A549 (cell line): ENCODE measurements at regions not wholly inside any gene's neighbourhood (a gene's known extent, or its start where the extent isn't known, plus 50 kb on each side); places are given as distances from the start of the nearest gene placed in this dataset.

ENCODE experiments used
- ATAC-seq, 2 experiments: fragments of 200-7000 bp in 1 of 2; fragments of >200 bp in 1 of 2; cut with Nextera tagmentation in 1 of 2; cut with Tn5 transposase in 1 of 2; 3 replicates each; pipeline versions ENCODE4 v1.8.0 to v1.9.1; 2018 to 2020; ENCODE audit warnings: mild to moderate bottlenecking in 1 of 2, moderate library complexity in 1 of 2
- CTCF ChIA-PET: fragments of 300-600 bp; sonication (Branson Sonifier 250); formaldehyde crosslinking; extraction: SDS; loops from one replicate; lab custom pipeline; 2021; ENCODE audit warnings: antibody characterized with exemption, inconsistent platforms; lab: Yijun Ruan, JAX
- POLR2A ChIA-PET: fragments of 350-600 bp; formaldehyde crosslinking; extraction: SDS; loops from one replicate; lab custom pipeline; 2021; ENCODE audit warnings: antibody characterized with exemption, inconsistent platforms; lab: Yijun Ruan, JAX
- DNase-seq, 2 experiments: peaks; one replicate each; pipeline versions ENCODE4 v3.0.0 to v3.0.0-alpha.2; 2011 to 2016; ENCODE audit warnings: low read depth in 1 of 2, low spot score in 1 of 2
- FAIRE-seq: peaks from 2 replicates; lab custom pipeline; 2011; peaks lifted over from hg19 to GRCh38; lab: Jason Lieb, UNC
- H3K27ac ChIP-seq, 2 experiments: fragments of >200 bp; sonication (Bioruptor Twin); formaldehyde crosslinking; 3 replicates each; pipeline ENCODE4 v1.5.1; 2016 to 2017
- H3K4me1 ChIP-seq: fragments of >200 bp; sonication (Bioruptor Twin); formaldehyde crosslinking; 3 replicates; pipeline ENCODE4 v1.6.1; 2016
- H3K4me2 ChIP-seq: fragments of >200 bp; sonication (Bioruptor Twin); formaldehyde crosslinking; 3 replicates; pipeline ENCODE4 v1.6.1; 2016
- H3K4me3 ChIP-seq: fragments of >200 bp; sonication (Bioruptor Twin); formaldehyde crosslinking; 3 replicates; pipeline ENCODE4 v1.5.1; 2016
- H3K9me3 ChIP-seq: fragments of >200 bp; sonication (Bioruptor Twin); formaldehyde crosslinking; 3 replicates; pipeline ENCODE4 v1.6.1; 2016
- CHD2 ChIP-seq: fragments of 150-350 bp; IDR thresholded peaks from 2 replicates; pipeline ENCODE4 v1.6.1; 2014; ENCODE audit warnings: low read length; ENCODE audit not compliant: partially characterized antibody
- CHD4 ChIP-seq: fragments of 200-600 bp; sonication (generic); IDR thresholded peaks from 2 replicates; pipeline ENCODE4 v1.6.1; 2016; ENCODE audit warnings: antibody characterized with exemption, mild to moderate bottlenecking, borderline replicate concordance
- CTCF ChIP-seq: fragments of >200 bp; sonication (Bioruptor Twin); formaldehyde crosslinking; IDR thresholded peaks from 3 replicates; pipeline ENCODE4 v1.5.1; 2016
- EP300 ChIP-seq, 2 experiments: fragments of >200 bp; sonication (Bioruptor Twin); formaldehyde crosslinking; IDR thresholded peaks; 2 replicates in 1 of 2; 3 replicates in 1 of 2; pipeline ENCODE4 v1.6.1; 2016 to 2017
- FOSB ChIP-seq: fragments of 250-450 bp; sonication (Bioruptor Pico); IDR thresholded peaks from 2 replicates; pipeline ENCODE4 v1.5.0; 2020; ENCODE audit warnings: mild to moderate bottlenecking, moderate library complexity
- FOSL2 ChIP-seq, 2 experiments: fragments of 450-650 bp in 1 of 2; fragments of >200 bp in 1 of 2; sonication (Bioruptor Twin) in 1 of 2; formaldehyde crosslinking; IDR thresholded peaks; 2 replicates each; pipeline versions ENCODE4 v1.5.0 to v1.6.1; 2016 to 2020; ENCODE audit warnings: mild to moderate bottlenecking in 1 of 2, moderate library complexity in 1 of 2
- GATA3 ChIP-seq: IDR thresholded peaks from 2 replicates; pipeline ENCODE4 v1.6.1; 2012; ENCODE audit warnings: borderline replicate concordance
- HEYL ChIP-seq: fragments of 250-450 bp; sonication (Bioruptor Pico); IDR thresholded peaks from 2 replicates; pipeline ENCODE4 v1.8.0; 2021; ENCODE audit warnings: mild to moderate bottlenecking, moderate library complexity
- HOXA7 ChIP-seq: fragments of 250-450 bp; sonication (Bioruptor Pico); IDR thresholded peaks from 2 replicates; pipeline ENCODE4 v1.5.0; 2020; ENCODE audit warnings: mild to moderate bottlenecking, moderate library complexity
- HOXB5 ChIP-seq: fragments of 250-450 bp; sonication (Bioruptor Pico); IDR thresholded peaks from 2 replicates; pipeline ENCODE4 v1.5.0; 2020; ENCODE audit warnings: mild to moderate bottlenecking, moderate library complexity
- JUN ChIP-seq, 2 experiments: fragments of >200 bp; sonication (Bioruptor Twin); formaldehyde crosslinking; IDR thresholded peaks; 2 replicates in 1 of 2; 3 replicates in 1 of 2; pipeline ENCODE4 v1.6.1; 2016 to 2017
- KDM1A ChIP-seq: fragments of 200-600 bp; sonication (generic); IDR thresholded peaks from 2 replicates; pipeline ENCODE4 v1.6.1; 2016; ENCODE audit warnings: low read depth, mild to moderate bottlenecking
- MAX ChIP-seq: IDR thresholded peaks from 2 replicates; pipeline ENCODE4 v1.6.1; 2012
- NR3C1 ChIP-seq: fragments of >200 bp; sonication (Bioruptor Twin); formaldehyde crosslinking; IDR thresholded peaks from 3 replicates; pipeline ENCODE4 v1.6.1; 2017
- PBX3 ChIP-seq: IDR thresholded peaks from 2 replicates; pipeline ENCODE4 v1.6.1; 2012
- POLR2AphosphoS2 ChIP-seq: conservative IDR thresholded peaks from 2 replicates; pipeline ENCODE4 v1.6.1; 2012; ENCODE audit warnings: low read length, improper control_type of control experiment, inconsistent platforms
- SREBF2 ChIP-seq: fragments of 450-650 bp; IDR thresholded peaks from 2 replicates; pipeline ENCODE4 v1.6.1; 2014; ENCODE audit warnings: mild to moderate bottlenecking, moderate library complexity
- TP53 ChIP-seq: fragments of 250-450 bp; sonication (Bioruptor Pico); IDR thresholded peaks from 2 replicates; pipeline ENCODE4 v1.5.0; 2021; ENCODE audit warnings: mild to moderate bottlenecking, moderate library complexity
- ZFP36 ChIP-seq: fragments of 450-650 bp; IDR thresholded peaks from 2 replicates; pipeline ENCODE4 v1.6.1; 2014; ENCODE audit warnings: borderline replicate concordance; ENCODE audit not compliant: partially characterized antibody
- WGBS: methylation state at CpG from one replicate; pipeline ENCODE4 v1.1.6; 2017; ENCODE audit errors: missing lambda C conversion rate; 5-methylcytosine and 5-hydroxymethylcytosine counted together

GRCh38 chr11:100636536-100636935 lies 50.6 kb upstream of the ARHGAP42 start:
- no peak overlapping the region for H3K27ac ChIP-seq
- no peak for DNase-seq
- ATAC-seq = no peak
- no peaks in the 10 kb centered on the region for H3K9me3 ChIP-seq
- no peak overlapping the region for H3K4me3 ChIP-seq
- no peak overlapping the region for H3K4me2 ChIP-seq
- POLR2A ChIA-PET = no interaction called here
- TF ChIP-seq HOXB5 (no peak), CHD2 (no peak), POLR2AphosphoS2 (no peak), EP300 (IDR thresholded peaks at IDR 0.05) (no peak), MAX (no peak), SREBF2 (no peak), JUN (IDR thresholded peaks at IDR 0.05) (no peak), KDM1A (no peak), TP53 (CRISPR knock-in tag) (no peak), NR3C1 (no peak), ZFP36 (no peak), CTCF (no peak), FOSB (CRISPR knock-in tag) (no peak), GATA3 (no peak), HEYL (CRISPR knock-in tag) (no peak), FOSL2 (IDR thresholded peaks at IDR 0.05) (no peak), FOSL2 (CRISPR knock-in tag; IDR thresholded peaks at IDR 0.05) (no peak), CHD4 (no peak), PBX3 (no peak), HOXA7 (CRISPR knock-in tag) (no peak)
- no peak for FAIRE-seq
- 92% methylated on average over 3 of the region's 3 CpGs for WGBS
- peaks cover 19% of the 10 kb centered on the region for H3K4me1 ChIP-seq
- CTCF ChIA-PET = interaction anchor here (0.5 kb wide), 1 partner anchor 16 kb away, joined by 3 read pairs; no protein-coding TSS in a partner anchor
